HG03064 (cell line): ENCODE measurements at regions not wholly inside any gene's neighbourhood (a gene's known extent, or its start where the extent isn't known, plus 50 kb on each side); places are given as distances from the start of the nearest gene placed in this dataset.
"Not testable (repeated sequence)": the region's sequence is repeated elsewhere in the genome, so short reads cannot be mapped to it uniquely, and the experiment has no call there.

ENCODE experiments used
- ATAC-seq: cut with Tn5 transposase; IDR thresholded peaks from one replicate; pipeline ENCODE4 v1.9.1; 2021; ENCODE audit warnings: low read depth; ENCODE audit not compliant: unreplicated experiment

- ATAC-seq: no peak
These were observed 1661.6 kb downstream of the SUCLG1 start for GRCh38 chr2:82797469-82797868.

GRCh38 chr2:82796132-82796531 is 1662.9 kb downstream of the SUCLG1 start:
- no peak for ATAC-seq

GRCh38 chr2:82795446-82795845 is 1663.6 kb downstream of the SUCLG1 start:
- no peak for ATAC-seq

- ATAC-seq: no peak
These were observed 1665.2 kb downstream of the SUCLG1 start for GRCh38 chr2:82793711-82794435.

GRCh38 chr2:82792316-82792715 is 1666.8 kb downstream of the SUCLG1 start:
- ATAC-seq: no peak

- no peak for ATAC-seq
These were observed 1668.7 kb downstream of the SUCLG1 start for GRCh38 chr2:82790206-82791021.

GRCh38 chr2:82789851-82790205 is 1669.3 kb downstream of the SUCLG1 start:
- ATAC-seq: no peak

GRCh38 chr2:82781176-82781915 is 1677.7 kb downstream of the SUCLG1 start:
- ATAC-seq: no peak

GRCh38 chr2:82780050-82780449 is 1679.0 kb downstream of the SUCLG1 start:
- ATAC-seq: no peak

- ATAC-seq: no peak
These were observed 1706.7 kb downstream of the SUCLG1 start for GRCh38 chr2:82752396-82752795.

- ATAC-seq: no peak
These were observed 1710.4 kb downstream of the SUCLG1 start for GRCh38 chr2:82748653-82749052.

GRCh38 chr2:82740527-82740926 is 1718.6 kb downstream of the SUCLG1 start:
- ATAC-seq: no peak

- ATAC-seq: not testable (repeated sequence)
These were observed 1721.1 kb downstream of the SUCLG1 start for GRCh38 chr2:82737965-82738364.

GRCh38 chr2:82735336-82735735 is 1723.7 kb downstream of the SUCLG1 start:
- no peak for ATAC-seq

- no peak for ATAC-seq
These were observed 1727.3 kb downstream of the SUCLG1 start for GRCh38 chr2:82731824-82732223.

- no peak for ATAC-seq
These were observed 1728.3 kb downstream of the SUCLG1 start for GRCh38 chr2:82730811-82731210.

GRCh38 chr2:82728090-82728489 is 1731.0 kb downstream of the SUCLG1 start:
- no peak for ATAC-seq

- no peak for ATAC-seq
These were observed 1750.4 kb downstream of the SUCLG1 start for GRCh38 chr2:82708681-82709080.

GRCh38 chr2:82697231-82697630 is 1761.8 kb downstream of the SUCLG1 start:
- no peak for ATAC-seq

- no peak for ATAC-seq
These were observed 1764.6 kb downstream of the SUCLG1 start for GRCh38 chr2:82694431-82694830.

- ATAC-seq: no peak
These were observed 1768.2 kb downstream of the SUCLG1 start for GRCh38 chr2:82690757-82691411.
